ENCODE measurements at regions not wholly inside any gene's neighbourhood (a gene's known extent, or its start where the extent isn't known, plus 50 kb on each side); places are given as distances from the start of the nearest gene placed in this dataset.

DNA sequence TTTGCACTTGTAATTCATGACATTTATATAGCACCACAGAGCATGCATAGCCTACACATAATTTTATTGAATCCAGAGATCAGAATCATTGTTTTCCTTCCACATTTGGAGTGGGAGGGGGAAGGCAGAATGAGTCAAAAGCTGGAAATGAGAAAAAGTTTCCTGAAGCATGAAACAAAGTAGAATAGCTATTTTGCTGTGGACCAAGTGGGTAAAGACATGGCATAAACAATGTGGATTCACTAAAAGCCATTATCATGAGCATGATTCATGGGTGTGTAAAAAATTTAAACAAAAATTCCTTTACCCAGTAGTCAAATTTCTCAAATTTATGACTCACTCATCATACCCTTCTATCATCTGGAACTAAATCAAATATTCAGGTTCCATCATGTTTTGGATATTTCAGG, 97.9 kb downstream of the YIPF5 start:
- TF ChIP-seq, protein P1, sequence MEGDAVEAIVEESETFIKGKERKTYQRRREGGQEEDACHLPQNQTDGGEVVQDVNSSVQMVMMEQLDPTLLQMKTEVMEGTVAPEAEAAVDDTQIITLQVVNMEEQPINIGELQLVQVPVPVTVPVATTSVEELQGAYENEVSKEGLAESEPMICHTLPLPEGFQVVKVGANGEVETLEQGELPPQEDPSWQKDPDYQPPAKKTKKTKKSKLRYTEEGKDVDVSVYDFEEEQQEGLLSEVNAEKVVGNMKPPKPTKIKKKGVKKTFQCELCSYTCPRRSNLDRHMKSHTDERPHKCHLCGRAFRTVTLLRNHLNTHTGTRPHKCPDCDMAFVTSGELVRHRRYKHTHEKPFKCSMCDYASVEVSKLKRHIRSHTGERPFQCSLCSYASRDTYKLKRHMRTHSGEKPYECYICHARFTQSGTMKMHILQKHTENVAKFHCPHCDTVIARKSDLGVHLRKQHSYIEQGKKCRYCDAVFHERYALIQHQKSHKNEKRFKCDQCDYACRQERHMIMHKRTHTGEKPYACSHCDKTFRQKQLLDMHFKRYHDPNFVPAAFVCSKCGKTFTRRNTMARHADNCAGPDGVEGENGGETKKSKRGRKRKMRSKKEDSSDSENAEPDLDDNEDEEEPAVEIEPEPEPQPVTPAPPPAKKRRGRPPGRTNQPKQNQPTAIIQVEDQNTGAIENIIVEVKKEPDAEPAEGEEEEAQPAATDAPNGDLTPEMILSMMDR (IDR thresholded peaks at IDR 0.05; ENCODE audit: poor library complexity, severe bottlenecking) = no peak
- TF ChIP-seq EZH2 (IDR thresholded peaks at IDR 0.05; ENCODE audit: borderline replicate concordance, insufficient read depth, low read length, poor library complexity, severe bottlenecking) (no peak), POLR2AphosphoS5 (IDR thresholded peaks at IDR 0.05) (no peak), EP300 (conservative IDR thresholded peaks at IDR 0.05; ENCODE audit: poor library complexity, severe bottlenecking) (no peak), TAF1 (IDR thresholded peaks at IDR 0.05; ENCODE audit: low read depth) (no peak), RAD21 (conservative IDR thresholded peaks at IDR 0.05) (no peak)

Data from neural cell (in vitro differentiated cells).